Skeletal muscle tissue (tissue), 3 donors: ENCODE measurements at regions not wholly inside any gene's neighbourhood (a gene's known extent, or its start where the extent isn't known, plus 50 kb on each side); places are given as distances from the start of the nearest gene placed in this dataset.

Experiments used
- H3K27ac ChIP-seq: one replicate; pipeline ENCODE4 v1.7.0; 2013; ENCODE audit warnings: mild to moderate bottlenecking, low read depth, low read length, inconsistent platforms
- H3K27me3 ChIP-seq, 3 donors: one replicate each; pipeline ENCODE4 v1.7.0; 2013; ENCODE audit warnings: low read length in 3 of 3; ENCODE audit not compliant: control insufficient read depth in 3 of 3, insufficient read depth in 3 of 3
- H3K36me3 ChIP-seq, 3 donors: one replicate each; pipeline ENCODE4 v1.7.0; 2013; ENCODE audit warnings: low read length in 3 of 3; ENCODE audit not compliant: control insufficient read depth in 3 of 3, insufficient read depth in 3 of 3
- H3K4me1 ChIP-seq, 3 donors: one replicate each; pipeline ENCODE4 v1.7.0; 2013; ENCODE audit warnings: low read length in 3 of 3, mild to moderate bottlenecking in 3 of 3; ENCODE audit not compliant: control insufficient read depth in 3 of 3, insufficient read depth in 3 of 3
- H3K4me3 ChIP-seq, 3 donors: one replicate each; pipeline ENCODE4 v1.7.0; 2013; ENCODE audit warnings: low read length in 3 of 3
- H3K9ac ChIP-seq, 3 donors: one replicate each; pipeline ENCODE4 v1.7.0; 2013; ENCODE audit warnings: low read length in 3 of 3, mild to moderate bottlenecking in 3 of 3, moderate library complexity in 2 of 3, low read depth in 1 of 3
- H3K9me3 ChIP-seq, 3 donors: one replicate each; pipeline ENCODE4 v1.7.0; 2013; ENCODE audit warnings: low read length in 3 of 3; ENCODE audit not compliant: control insufficient read depth in 3 of 3
- donor health status: Osteomylitis.

DNA sequence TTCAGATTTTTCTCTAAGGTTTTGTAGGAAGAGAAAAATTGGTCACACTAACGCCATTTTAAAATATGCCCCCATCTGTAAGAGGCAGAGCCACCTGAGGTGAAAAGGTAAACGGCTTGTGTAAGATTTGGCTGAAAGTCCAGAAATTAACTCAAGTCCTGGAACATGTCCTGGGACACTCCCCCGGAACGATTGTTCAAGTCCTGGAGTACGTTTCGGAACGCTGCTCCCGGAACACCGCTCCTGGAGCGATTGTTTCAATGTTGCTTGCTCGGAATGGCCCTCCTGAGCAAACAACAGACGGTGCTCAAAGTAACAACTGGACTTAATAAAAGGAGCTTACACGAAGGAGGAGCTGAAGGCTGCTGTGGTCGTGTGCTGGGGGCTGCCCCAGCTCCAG, 796.5 kb upstream of the SLIT2 start:
- no peak overlapping the region for H3K27ac ChIP-seq
- H3K36me3 ChIP-seq, result no peaks in the 10 kb centered on the region
- H3K4me1 ChIP-seq, result no peaks in the 10 kb centered on the region
- no peaks in the 10 kb centered on the region for H3K27me3 ChIP-seq
- H3K4me3 ChIP-seq, result no peak overlapping the region
- peaks cover 0 to 2% (median 0%) of the 10 kb centered on the region in 3 donors for H3K9me3 ChIP-seq
- H3K9ac ChIP-seq, result no peak overlapping the region

DNA sequence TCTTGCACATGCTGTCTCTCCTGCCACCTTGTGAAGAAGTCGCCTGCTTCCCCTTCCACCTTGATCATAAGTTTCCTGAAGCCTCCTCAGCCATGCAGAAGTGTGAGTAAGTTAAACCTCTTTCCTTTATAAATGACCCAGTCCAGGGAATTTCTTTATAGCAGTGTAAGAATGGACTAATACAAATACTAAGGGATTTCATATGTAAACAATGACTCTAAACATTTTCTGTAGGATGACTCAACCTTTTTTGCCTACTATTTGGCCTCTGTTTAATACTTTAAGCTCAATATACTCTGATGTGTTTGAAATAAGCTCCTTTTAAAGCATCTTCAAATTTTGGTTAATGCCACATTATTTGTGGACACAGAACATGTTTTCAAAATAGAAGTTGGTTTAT, 813.5 kb upstream of the SLIT2 start:
- H3K4me3 ChIP-seq, result no peak overlapping the region
- H3K9me3 ChIP-seq, result peaks cover 0 to 5% (median 0%) of the 10 kb centered on the region in 3 donors
- no peaks in the 10 kb centered on the region for H3K36me3 ChIP-seq
- no peak overlapping the region for H3K27ac ChIP-seq
- H3K4me1 ChIP-seq, result no peaks in the 10 kb centered on the region
- no peaks in the 10 kb centered on the region for H3K27me3 ChIP-seq
- no peak overlapping the region for H3K9ac ChIP-seq

DNA sequence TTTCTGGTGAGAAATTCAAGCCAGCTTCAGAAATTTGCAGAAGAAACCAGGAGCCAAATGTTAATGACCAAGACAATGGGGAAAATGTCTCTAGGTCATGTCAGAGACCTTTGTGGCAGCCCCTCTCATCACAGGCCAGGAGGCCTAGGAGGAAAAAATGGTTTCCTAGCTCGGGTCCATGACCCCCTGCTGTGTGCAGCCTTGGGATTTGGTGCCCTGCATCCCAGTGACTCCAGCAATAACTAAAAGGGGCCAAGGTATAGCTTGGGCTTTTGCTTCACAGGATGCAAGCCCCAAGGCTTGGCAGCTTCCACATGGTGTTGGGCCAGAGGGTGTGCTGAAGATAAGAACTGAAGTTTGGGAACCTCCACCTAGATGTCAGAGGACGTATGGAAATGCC, 814.7 kb upstream of the SLIT2 start:
- H3K4me1 ChIP-seq, result no peaks in the 10 kb centered on the region
- H3K9ac ChIP-seq, result no peak overlapping the region
- H3K27me3 ChIP-seq, result no peaks in the 10 kb centered on the region
- H3K27ac ChIP-seq, result no peak overlapping the region
- no peak overlapping the region for H3K4me3 ChIP-seq
- H3K9me3 ChIP-seq, result no peaks in the 10 kb centered on the region
- H3K36me3 ChIP-seq, result no peaks in the 10 kb centered on the region

GRCh38 chr4:19429684-19430083, 822.0 kb upstream of the SLIT2 start:
- H3K36me3 ChIP-seq, result no peaks in the 10 kb centered on the region
- no peak overlapping the region for H3K9ac ChIP-seq
- no peak overlapping the region for H3K4me3 ChIP-seq
- H3K27ac ChIP-seq, result no peak overlapping the region
- H3K9me3 ChIP-seq, result peaks cover 0 to 3% (median 0%) of the 10 kb centered on the region in 3 donors
- H3K27me3 ChIP-seq, result no peaks in the 10 kb centered on the region
- H3K4me1 ChIP-seq, result no peaks in the 10 kb centered on the region

- Histone ChIP-seq H3K9me3 (peaks cover 0 to 3% (median 0%) of the 10 kb centered on the region in 3 donors), H3K27ac (no peak overlapping the region), H3K9ac (no peak overlapping the region), H3K4me1 (no peaks in the 10 kb centered on the region), H3K36me3 (no peaks in the 10 kb centered on the region), H3K4me3 (no peak overlapping the region), H3K27me3 (no peaks in the 10 kb centered on the region)
These were observed 826.6 kb upstream of the SLIT2 start for GRCh38 chr4:19425146-19425545.

DNA sequence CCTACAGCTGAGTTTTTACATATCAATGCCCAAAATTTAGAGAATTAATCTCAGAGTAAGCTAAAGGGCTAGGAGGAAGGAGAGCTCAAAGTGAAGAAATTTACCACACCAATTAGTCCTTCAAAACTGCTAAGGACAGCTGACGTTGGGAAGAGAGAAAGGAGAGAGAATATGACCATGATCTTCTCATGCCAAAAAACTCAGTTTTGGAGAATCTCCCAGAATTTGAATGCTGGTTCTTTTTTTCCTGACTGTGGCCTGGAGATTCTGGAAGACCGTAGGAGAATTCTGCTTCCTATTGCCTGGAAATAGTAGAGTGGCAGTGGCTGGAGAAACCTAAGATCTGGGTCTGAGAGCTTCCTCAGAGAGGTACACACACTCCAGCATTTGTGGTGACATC, 834.4 kb upstream of the SLIT2 start:
- no peaks in the 10 kb centered on the region for H3K36me3 ChIP-seq
- H3K4me1 ChIP-seq, result no peaks in the 10 kb centered on the region
- H3K9me3 ChIP-seq, result no peaks in the 10 kb centered on the region
- H3K27me3 ChIP-seq, result no peaks in the 10 kb centered on the region
- no peak overlapping the region for H3K4me3 ChIP-seq
- H3K27ac ChIP-seq, result no peak overlapping the region
- H3K9ac ChIP-seq, result no peak overlapping the region

DNA sequence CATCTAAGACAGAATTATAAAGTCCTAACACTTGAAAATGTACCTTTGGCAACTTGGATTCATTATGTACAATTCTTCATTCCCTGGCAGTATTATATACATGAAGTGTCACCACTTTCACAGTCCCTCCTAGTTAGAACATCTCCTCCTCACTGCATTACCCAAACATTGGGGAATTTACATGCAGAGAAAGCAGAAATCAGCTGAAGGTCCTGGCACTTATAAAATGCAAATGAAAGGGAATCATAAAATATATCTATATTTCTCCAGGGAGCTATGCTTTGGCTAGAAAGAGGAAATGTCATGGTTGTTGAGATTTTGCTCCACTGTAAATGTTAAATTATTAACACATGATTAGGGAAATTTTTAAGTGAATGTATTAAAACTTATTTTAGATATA, 835.6 kb upstream of the SLIT2 start:
- H3K9ac ChIP-seq, result no peak overlapping the region
- no peak overlapping the region for H3K27ac ChIP-seq
- no peaks in the 10 kb centered on the region for H3K9me3 ChIP-seq
- no peaks in the 10 kb centered on the region for H3K27me3 ChIP-seq
- no peaks in the 10 kb centered on the region for H3K36me3 ChIP-seq
- no peak overlapping the region for H3K4me3 ChIP-seq
- H3K4me1 ChIP-seq, result no peaks in the 10 kb centered on the region

DNA sequence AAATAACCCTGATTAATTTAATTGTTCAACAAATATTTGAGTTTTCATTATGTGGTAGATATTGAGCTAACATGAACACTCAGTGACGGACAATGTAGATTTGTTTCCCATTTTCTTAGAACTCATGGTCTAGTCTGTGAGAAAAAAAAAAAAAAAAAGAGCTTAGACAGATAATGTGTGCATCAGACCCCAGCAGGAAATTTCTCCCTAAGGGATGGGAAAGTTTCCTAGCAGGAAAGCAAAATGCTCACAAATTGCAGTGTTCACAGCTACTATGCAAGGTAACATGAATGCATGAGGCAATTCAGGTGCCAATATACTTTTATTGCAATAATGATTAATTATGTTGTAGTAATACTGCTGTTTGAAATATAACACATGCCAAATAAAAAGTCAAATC, 843.2 kb upstream of the SLIT2 start:
- Histone ChIP-seq H3K27ac (no peak overlapping the region), H3K9ac (no peak overlapping the region), H3K27me3 (no peaks in the 10 kb centered on the region), H3K9me3 (no peaks in the 10 kb centered on the region), H3K4me1 (no peaks in the 10 kb centered on the region), H3K4me3 (no peak overlapping the region), H3K36me3 (no peaks in the 10 kb centered on the region)

GRCh38 chr4:19406789-19407188, 844.9 kb upstream of the SLIT2 start:
- Histone ChIP-seq H3K9me3 (no peaks in the 10 kb centered on the region), H3K27ac (no peak overlapping the region), H3K4me3 (no peak overlapping the region), H3K4me1 (no peaks in the 10 kb centered on the region), H3K9ac (no peak overlapping the region), H3K27me3 (no peaks in the 10 kb centered on the region), H3K36me3 (no peaks in the 10 kb centered on the region)

DNA sequence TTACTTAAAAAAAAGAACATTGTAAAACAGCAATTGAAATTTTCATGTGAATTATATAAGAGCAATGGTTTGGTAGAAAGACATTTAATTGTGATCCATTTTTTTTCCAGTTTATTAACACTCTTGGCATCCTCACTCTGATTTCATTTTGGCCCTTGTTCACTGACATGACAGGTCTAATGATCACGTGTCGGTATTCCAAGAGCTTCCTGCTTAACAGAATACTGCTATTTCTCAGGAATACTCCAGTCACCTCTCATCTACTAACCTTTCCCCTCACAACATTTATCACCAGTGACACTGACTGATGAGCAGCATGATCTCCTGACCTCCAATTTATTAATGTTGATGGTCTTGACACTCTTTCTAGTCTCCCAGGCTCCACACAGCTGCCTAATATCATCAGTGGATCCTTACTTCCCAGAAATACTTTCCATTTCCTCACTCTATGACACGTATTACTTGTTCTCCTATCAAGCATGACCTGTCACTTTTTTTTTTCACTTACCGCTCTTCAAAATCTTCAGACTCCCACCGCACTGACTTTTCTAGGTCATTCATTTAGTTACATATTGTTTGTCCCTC, 847.8 kb upstream of the SLIT2 start:
- Histone ChIP-seq H3K36me3 (no peaks in the 10 kb centered on the region), H3K27me3 (no peaks in the 10 kb centered on the region), H3K4me1 (no peaks in the 10 kb centered on the region), H3K27ac (no peak overlapping the region), H3K9ac (no peak overlapping the region), H3K9me3 (no peaks in the 10 kb centered on the region), H3K4me3 (no peak overlapping the region)
